HG03095 (cell line): ENCODE measurements at regions not wholly inside any gene's neighbourhood (a gene's known extent, or its start where the extent isn't known, plus 50 kb on each side); places are given as distances from the start of the nearest gene placed in this dataset.
"Not testable (repeated sequence)": the region's sequence is repeated elsewhere in the genome, so short reads cannot be mapped to it uniquely, and the experiment has no call there.

Experiments
- ATAC-seq: cut with Tn5 transposase; IDR thresholded peaks from one replicate; pipeline ENCODE4 v1.9.1; 2021; ENCODE audit warnings: moderate library complexity; ENCODE audit not compliant: unreplicated experiment

- no peak for ATAC-seq
Observed at GRCh38 chr3:177382944-177383343, 185.7 kb upstream of the TBL1XR1 start.

DNA sequence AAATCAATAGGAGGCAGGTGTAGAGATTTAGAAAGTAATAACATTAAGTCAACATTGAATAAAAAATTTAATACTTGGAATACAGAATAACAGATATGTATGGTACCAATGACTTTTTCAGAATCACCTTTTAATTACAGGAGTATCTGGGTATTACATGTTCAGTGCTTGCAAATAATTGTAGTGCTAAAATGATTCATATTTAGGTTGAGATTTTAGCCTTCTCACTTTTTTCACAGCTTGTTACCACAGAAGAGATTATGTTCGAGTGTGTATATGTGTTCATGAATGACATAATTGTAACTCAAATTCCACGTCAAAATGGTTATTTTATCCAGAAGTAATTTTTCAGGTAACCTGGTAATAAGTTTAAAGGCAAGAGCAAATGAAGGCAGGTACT lies 187.9 kb upstream of the TBL1XR1 start:
- no peak for ATAC-seq

GRCh38 chr3:177385831-177386301 lies 188.6 kb upstream of the TBL1XR1 start:
- no peak for ATAC-seq

DNA sequence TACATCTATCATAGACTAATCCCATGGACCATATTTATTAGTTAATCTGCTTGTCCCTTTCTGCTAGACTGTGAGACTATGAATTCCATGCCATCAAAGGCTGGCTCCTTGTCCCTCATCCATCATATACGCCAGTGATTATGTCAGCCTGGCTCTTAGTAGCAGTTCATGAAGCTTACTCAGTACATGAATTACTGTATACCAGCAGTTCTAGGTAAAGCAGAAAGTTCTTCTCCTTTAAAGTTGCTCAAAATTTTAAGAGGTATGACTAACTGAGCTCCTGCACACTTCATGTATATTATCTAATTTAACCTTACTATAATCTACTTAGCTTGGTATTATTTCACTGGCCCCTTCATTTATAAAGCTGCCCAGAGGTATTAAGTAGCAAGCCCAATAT lies 190.9 kb upstream of the TBL1XR1 start:
- ATAC-seq = no peak

DNA sequence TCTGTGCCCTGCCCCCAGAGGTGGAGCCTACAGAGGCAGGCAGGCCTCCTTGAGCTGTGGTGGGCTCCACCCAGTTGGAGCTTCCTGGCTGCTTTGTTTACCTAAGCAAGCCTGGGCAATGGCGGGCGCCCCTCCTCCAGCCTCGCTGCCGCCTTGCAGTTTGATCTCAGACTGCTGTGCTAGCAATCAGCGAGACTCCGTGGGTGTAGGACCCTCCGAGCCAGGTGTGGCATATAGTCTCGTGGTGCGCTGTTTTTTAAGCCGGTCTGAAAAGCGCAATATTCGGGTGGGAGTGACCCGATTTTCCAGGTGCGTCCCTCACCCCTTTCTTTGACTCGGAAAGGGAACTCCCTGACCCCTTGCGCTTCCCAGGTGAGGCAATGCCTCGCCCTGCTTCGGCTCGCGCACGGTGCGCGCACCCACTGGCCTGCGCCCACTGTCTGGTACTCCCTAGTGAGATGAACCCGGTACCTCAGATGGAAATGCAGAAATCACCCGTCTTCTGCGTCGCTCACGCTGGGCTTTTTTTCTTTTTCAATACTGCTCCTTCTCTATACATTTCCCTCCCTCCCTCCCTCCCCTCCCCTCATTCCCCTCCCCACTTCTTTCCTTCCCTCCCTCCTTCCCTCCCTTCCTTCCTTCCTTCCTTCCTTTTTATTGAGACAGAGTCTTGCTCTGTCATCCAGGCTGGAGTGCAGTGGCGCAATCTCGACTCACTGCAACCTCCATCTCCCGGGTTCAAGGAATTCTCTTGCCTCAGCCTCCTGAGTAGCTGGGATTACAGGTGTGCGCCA lies 197.1 kb upstream of the TBL1XR1 start:
- ATAC-seq = not testable (repeated sequence)

DNA sequence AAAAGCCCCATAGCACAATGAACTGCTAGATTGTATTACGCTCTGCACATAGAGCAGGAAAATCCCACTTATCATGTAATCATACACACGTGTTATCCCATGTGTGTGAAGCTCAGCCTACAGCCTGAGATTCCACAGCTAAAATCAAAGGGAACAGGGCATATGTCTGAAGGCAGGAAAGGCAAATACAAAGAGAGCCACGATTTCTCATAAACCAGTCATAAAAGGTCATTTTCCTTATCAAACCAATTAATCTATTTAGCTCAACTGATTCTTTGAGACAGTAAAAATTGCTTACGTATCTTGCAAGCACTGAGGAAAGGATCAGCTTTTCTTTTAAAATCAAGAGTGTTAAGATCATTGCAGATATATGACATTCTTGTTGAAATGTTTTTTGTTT lies 199.5 kb upstream of the TBL1XR1 start:
- ATAC-seq = no peak

DNA sequence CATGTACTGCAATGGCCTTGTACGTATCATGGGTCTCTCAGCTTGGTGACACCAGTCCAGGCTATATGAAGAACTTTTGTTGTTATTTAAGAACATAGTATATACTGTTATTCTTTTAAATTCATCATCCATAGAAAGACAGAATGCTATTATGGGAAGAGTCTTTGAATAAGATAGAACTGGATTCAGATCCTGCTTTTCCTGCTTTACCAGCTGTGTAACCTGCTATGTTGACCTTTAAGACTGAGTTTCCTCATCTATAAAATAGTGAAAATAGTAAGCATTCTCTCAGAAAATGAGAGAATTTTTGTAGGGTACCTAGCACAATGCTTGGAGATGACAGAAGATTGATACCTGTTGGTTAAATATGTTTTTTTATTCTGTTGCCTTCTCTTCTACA lies 204.1 kb upstream of the TBL1XR1 start:
- ATAC-seq = no peak

- ATAC-seq = no peak
Observed at GRCh38 chr3:177402533-177402932, 205.3 kb upstream of the TBL1XR1 start.

- ATAC-seq = no peak
Observed at GRCh38 chr3:177405191-177405672, 207.9 kb upstream of the TBL1XR1 start.

- ATAC-seq = no peak
Observed at GRCh38 chr3:177410730-177411129, 213.4 kb upstream of the TBL1XR1 start.

DNA sequence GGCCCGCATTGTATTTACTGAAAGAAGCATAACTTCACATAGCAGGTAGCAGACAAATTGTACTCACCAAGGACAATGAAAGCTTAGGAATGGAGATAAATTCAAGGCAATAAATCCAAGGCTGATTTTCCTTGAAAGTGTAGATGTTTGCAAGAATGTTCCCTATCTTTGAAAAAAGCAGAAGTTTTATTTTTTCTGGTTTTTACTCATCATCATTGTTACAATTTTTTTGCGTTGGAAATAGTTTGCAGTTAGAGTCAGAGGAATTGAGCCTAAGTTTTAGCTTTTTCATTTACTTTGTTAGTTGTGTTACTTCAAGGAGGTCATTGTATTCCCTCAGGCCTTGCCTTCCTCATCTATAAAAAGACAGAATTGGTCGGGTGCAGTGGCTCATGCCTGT lies 213.9 kb upstream of the TBL1XR1 start:
- no peak for ATAC-seq

GRCh38 chr3:177412677-177413170 lies 215.4 kb upstream of the TBL1XR1 start:
- ATAC-seq = not testable (repeated sequence)

GRCh38 chr3:177414093-177414492 lies 216.8 kb upstream of the TBL1XR1 start:
- no peak for ATAC-seq

- no peak for ATAC-seq
Observed at GRCh38 chr3:177418787-177419186, 221.5 kb upstream of the TBL1XR1 start.

- peak; percentile 64 for ATAC-seq
Observed at GRCh38 chr3:177419904-177420601, 222.8 kb upstream of the TBL1XR1 start.

DNA sequence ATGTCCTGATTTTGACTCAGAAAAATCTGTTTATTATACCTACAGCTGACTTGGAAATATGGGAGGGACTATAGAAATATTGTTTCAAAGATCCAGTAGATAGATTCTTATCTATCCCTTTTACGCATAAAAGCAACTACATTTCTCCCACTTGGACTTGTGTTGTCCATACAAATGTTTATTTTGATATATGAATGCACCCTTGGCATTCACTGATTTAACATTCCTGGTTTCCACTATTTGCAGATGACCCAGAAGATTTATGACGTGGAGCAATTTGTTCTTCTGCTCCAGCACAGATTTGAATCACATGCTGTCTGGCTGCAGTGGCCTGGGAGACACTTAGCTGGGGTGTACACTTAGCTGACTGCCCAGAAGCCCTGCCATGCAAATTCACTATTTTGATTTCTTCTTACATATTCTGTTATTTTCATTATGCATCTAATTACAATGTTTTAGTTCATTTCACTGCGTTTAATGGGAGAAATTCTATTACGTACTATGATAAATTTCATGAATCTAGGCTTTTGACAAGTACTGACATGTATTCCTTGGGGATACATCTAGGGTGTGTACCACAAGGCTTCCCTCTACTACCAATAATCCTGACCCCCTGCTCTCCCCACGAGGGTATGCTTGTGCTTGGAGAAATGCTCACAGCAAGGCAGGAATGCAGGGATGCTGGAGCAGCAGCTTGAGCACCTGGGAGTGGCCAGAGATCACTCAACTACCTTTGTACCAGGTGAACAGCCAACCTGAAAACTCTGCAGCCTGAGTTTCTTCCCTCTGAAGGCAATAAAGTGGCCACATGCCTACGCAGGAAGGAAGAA lies 223.6 kb upstream of the TBL1XR1 start:
- no peak for ATAC-seq

DNA sequence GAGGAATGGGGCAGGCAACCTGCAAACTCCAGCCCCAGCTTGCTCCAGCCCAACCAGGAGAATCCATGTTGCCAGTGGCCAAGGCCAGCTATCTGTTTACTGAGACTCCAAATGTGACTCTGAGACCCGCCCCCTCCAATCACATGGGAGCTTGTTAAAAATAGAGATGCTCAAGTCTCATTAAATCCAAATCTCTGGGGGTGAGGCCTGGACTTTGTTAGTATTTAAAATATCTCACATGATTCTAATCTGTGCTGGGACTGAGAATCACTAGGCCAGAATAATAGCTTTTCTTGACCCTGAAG lies 224.2 kb upstream of the TBL1XR1 start:
- no peak for ATAC-seq

- no peak for ATAC-seq
Observed at GRCh38 chr3:177424521-177424920, 227.2 kb upstream of the TBL1XR1 start.

DNA sequence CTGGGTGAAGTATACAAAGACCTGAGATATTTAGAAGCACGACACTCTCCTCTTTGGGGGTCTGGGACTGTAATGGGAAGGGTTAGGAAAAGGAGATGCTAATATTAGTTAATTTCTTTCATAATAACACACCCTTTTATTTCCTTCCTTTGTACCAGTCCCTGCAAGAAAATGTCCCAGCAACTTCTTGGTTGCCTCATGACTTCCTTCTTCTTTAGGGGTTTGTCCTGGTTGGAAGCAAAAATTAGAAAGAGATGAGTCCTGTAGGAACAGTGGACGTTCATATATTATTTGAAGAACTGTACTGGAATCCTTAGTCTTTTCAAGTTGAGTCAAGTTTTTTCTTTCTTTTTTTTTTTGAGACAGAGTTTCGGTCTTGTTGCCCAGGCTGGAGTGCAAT lies 227.8 kb upstream of the TBL1XR1 start:
- ATAC-seq = no peak

DNA sequence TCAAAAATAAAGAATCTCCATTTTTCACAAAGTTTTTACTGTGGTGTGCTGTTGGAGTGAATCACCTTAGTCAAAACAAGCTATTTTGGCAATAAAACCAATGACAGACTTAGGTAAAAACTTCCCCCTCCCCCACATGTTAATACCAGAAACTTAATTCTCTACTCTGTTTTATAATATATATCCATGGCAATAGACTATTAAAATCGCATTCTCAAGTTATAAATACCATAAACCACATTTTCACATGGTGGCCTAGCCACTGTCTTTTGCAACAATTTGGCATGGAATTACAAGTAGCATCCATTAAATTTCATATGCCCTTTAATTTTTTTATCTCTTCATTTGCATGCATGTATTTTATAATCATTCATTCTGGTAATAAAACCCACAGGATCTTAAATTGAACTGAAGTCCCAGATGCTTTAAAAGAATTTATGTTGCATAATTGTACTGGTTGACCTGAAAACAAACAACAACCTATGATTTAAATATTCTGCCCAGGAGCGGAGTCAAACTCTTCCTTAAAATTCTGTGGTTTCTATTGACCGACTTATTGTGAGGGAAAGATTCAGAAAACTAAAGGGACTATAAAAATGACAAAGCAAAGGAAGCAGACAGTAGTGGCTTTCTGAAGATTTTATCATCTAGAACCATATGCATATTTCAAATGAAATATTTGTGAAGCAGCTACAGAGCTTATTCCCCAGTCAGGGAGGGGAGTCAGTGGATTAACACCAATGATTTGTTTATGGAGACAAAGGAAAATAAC lies 229.0 kb upstream of the TBL1XR1 start:
- no peak for ATAC-seq
